ENCODE measurements at regions not wholly inside any gene's neighbourhood (a gene's known extent, or its start where the extent isn't known, plus 50 kb on each side); places are given as distances from the start of the nearest gene placed in this dataset.

- TF ChIP-seq CTCF (IDR thresholded peaks at IDR 0.05) = peak; percentile 13 to 44 (median 34)
- no peak for TF ChIP-seq POLR2A (IDR thresholded peaks at IDR 0.05)
- ATAC-seq (no peak), DNase-seq (peak; percentile 13 to 19 (median 16))
- 8 to 12% methylated on average over 4 of the region's 4 CpGs for WGBS, 2 donors
- no peak overlapping the region for H3K27ac ChIP-seq
- H3K36me3 ChIP-seq (replicated peaks in 1 of 2; ENCODE audit: insufficient read depth in 1 of 2, low read depth in 2 of 2) = no peaks in the 10 kb centered on the region
- H3K4me1 ChIP-seq = no peaks in the 10 kb centered on the region
- no peaks in the 10 kb centered on the region for H3K27me3 ChIP-seq
- intact Hi-C loops (cut with DNase I) = no loop called here
- H3K4me3 ChIP-seq = no peak overlapping the region
- H3K9me3 ChIP-seq = no peaks in the 10 kb centered on the region
Observed at GRCh38 chr3:94234177-94234788, 171.4 kb downstream of the NSUN3 start.

GRCh38 chr3:94241986-94242385 lies 179.1 kb downstream of the NSUN3 start:
- ATAC-seq (no peak), DNase-seq (no peak)
- intact Hi-C loops (cut with DNase I) = no loop called here
- no peak overlapping the region for H3K27ac ChIP-seq
- H3K27me3 ChIP-seq = no peaks in the 10 kb centered on the region
- H3K36me3 ChIP-seq (replicated peaks in 1 of 2; ENCODE audit: insufficient read depth in 1 of 2, low read depth in 2 of 2) = no peaks in the 10 kb centered on the region
- no peak overlapping the region for H3K4me3 ChIP-seq
- 49 to 51% methylated on average over 3 of the region's 3 CpGs for WGBS, 2 donors
- TF ChIP-seq POLR2A (IDR thresholded peaks at IDR 0.05) (no peak), CTCF (IDR thresholded peaks at IDR 0.05) (no peak)
- H3K9me3 ChIP-seq = no peaks in the 10 kb centered on the region
- no peaks in the 10 kb centered on the region for H3K4me1 ChIP-seq

GRCh38 chr3:94246171-94246570 lies 183.3 kb downstream of the NSUN3 start:
- TF ChIP-seq CTCF (IDR thresholded peaks at IDR 0.05) (no peak), POLR2A (IDR thresholded peaks at IDR 0.05) (no peak)
- DNase-seq (no peak), ATAC-seq (no peak)
- intact Hi-C loops (cut with DNase I) = no loop called here
- WGBS, 2 donors = 49 to 61% methylated on average over 4 of the region's 4 CpGs
- no peaks in the 10 kb centered on the region for H3K36me3 ChIP-seq (replicated peaks in 1 of 2; ENCODE audit: insufficient read depth in 1 of 2, low read depth in 2 of 2)
- no peaks in the 10 kb centered on the region for H3K9me3 ChIP-seq
- no peak overlapping the region for H3K27ac ChIP-seq
- no peak overlapping the region for H3K4me3 ChIP-seq
- no peaks in the 10 kb centered on the region for H3K4me1 ChIP-seq
- H3K27me3 ChIP-seq = no peaks in the 10 kb centered on the region

GRCh38 chr3:94248042-94248441 lies 185.2 kb downstream of the NSUN3 start:
- Histone ChIP-seq H3K27me3 (no peaks in the 10 kb centered on the region), H3K4me3 (no peak overlapping the region), H3K4me1 (no peaks in the 10 kb centered on the region), H3K9me3 (no peaks in the 10 kb centered on the region), H3K36me3 (replicated peaks in 1 of 2; ENCODE audit: insufficient read depth in 1 of 2, low read depth in 2 of 2) (no peaks in the 10 kb centered on the region), H3K27ac (no peak overlapping the region)
- DNase-seq = no peak
- intact Hi-C loops (cut with DNase I) = no loop called here
- TF ChIP-seq POLR2A (IDR thresholded peaks at IDR 0.05) (no peak), CTCF (IDR thresholded peaks at IDR 0.05) (no peak)
- WGBS, 2 donors = 46 to 47% methylated on average over 1 of the region's 1 CpG
- no peak for ATAC-seq

GRCh38 chr3:94249491-94250079 lies 186.7 kb downstream of the NSUN3 start:
- Histone ChIP-seq H3K27me3 (no peaks in the 10 kb centered on the region), H3K9me3 (no peaks in the 10 kb centered on the region), H3K36me3 (replicated peaks in 1 of 2; ENCODE audit: insufficient read depth in 1 of 2, low read depth in 2 of 2) (no peaks in the 10 kb centered on the region), H3K4me3 (no peak overlapping the region), H3K27ac (no peak overlapping the region), H3K4me1 (no peaks in the 10 kb centered on the region)
- DNase-seq (peak; percentile 62 to 76 (median 74)), ATAC-seq (peak; percentile 82)
- TF ChIP-seq POLR2A (IDR thresholded peaks at IDR 0.05) (no peak), CTCF (IDR thresholded peaks at IDR 0.05) (peak; percentile 42 to 80 (median 71))
- intact Hi-C loops (cut with DNase I) = no loop called here
- 24 to 30% methylated on average over 5 of the region's 5 CpGs for whole genome bisulfite sequencing, 2 donors

Data from body of pancreas (tissue), 4 donors.